Prostate gland (tissue), 2 donors: ENCODE measurements at regions not wholly inside any gene's neighbourhood (a gene's known extent, or its start where the extent isn't known, plus 50 kb on each side); places are given as distances from the start of the nearest gene placed in this dataset.

Source experiments
- DNase-seq: peaks from one replicate; pipeline ENCODE4 v3.0.0-alpha.2; 2019; ENCODE audit warnings: low spot score
- H3K27ac ChIP-seq, 2 donors: fragments of 200-600 bp; sonication (generic); 2 replicates each; pipeline ENCODE4 v1.5.1; 2017 to 2019
- H3K27me3 ChIP-seq: fragments of 200-600 bp; sonication (generic); replicated peaks from 2 replicates; pipeline ENCODE4 v1.5.1; 2019; ENCODE audit not compliant: insufficient read depth
- H3K36me3 ChIP-seq, 2 donors: fragments of 200-600 bp; sonication (generic); 1 replicate in 1 of 2; 2 replicates in 1 of 2; pipeline versions ENCODE4 v1.5.1 to v1.8.1; 2017 to 2019
- H3K4me1 ChIP-seq: fragments of 200-600 bp; sonication (generic); replicated peaks from 2 replicates; pipeline ENCODE4 v1.5.1; 2019
- H3K4me3 ChIP-seq, 2 donors: fragments of 200-600 bp; sonication (generic); 2 replicates each; pipeline ENCODE4 v1.5.1; 2017 to 2019
- H3K9me3 ChIP-seq: fragments of 200-600 bp; sonication (generic); 2 replicates; pipeline ENCODE4 v1.5.1; 2017
- POLR2A ChIP-seq: fragments of 450-650 bp; IDR thresholded peaks from one replicate; pipeline ENCODE4 v1.6.1; 2016; ENCODE audit warnings: antibody characterized with exemption, mild to moderate bottlenecking
- POLR2AphosphoS5 ChIP-seq: sonication (generic); formaldehyde crosslinking; IDR thresholded peaks from one replicate; pipeline ENCODE4 v1.6.1; 2017; ENCODE audit warnings: antibody characterized with exemption
- WGBS: methylation state at CpG from one replicate; pipeline ENCODE4 v1.1.5; 2018; 5-methylcytosine and 5-hydroxymethylcytosine counted together
- intact Hi-C: fragments of 100-400 bp; cut with DNase I; formaldehyde crosslinking; loops from one replicate; pipeline ENCODE4 v1.14.2; 2022
- TF ChIP-seq, protein P1 (sequence below), 4 experiments: fragments of 200-600 bp in 2 of 4; fragments of 450-650 bp in 2 of 4; sonication (generic) in 2 of 4; IDR thresholded peaks; 1 replicate in 3 of 4; 2 replicates in 1 of 4; pipeline ENCODE4 v1.5.1; 2016 to 2019; ENCODE audit warnings: antibody characterized with exemption in 4 of 4, mild to moderate bottlenecking in 2 of 4, moderate library complexity in 2 of 4

GRCh38 chr2:166673986-166674385 lies 179.9 kb upstream of the SCN7A start:
- no peak overlapping the region for H3K27ac ChIP-seq
- intact Hi-C loops = no loop called here
- no peaks in the 10 kb centered on the region for H3K27me3 ChIP-seq
- no peaks in the 10 kb centered on the region for H3K36me3 ChIP-seq
- no peak for DNase-seq
- TF ChIP-seq, protein P1, sequence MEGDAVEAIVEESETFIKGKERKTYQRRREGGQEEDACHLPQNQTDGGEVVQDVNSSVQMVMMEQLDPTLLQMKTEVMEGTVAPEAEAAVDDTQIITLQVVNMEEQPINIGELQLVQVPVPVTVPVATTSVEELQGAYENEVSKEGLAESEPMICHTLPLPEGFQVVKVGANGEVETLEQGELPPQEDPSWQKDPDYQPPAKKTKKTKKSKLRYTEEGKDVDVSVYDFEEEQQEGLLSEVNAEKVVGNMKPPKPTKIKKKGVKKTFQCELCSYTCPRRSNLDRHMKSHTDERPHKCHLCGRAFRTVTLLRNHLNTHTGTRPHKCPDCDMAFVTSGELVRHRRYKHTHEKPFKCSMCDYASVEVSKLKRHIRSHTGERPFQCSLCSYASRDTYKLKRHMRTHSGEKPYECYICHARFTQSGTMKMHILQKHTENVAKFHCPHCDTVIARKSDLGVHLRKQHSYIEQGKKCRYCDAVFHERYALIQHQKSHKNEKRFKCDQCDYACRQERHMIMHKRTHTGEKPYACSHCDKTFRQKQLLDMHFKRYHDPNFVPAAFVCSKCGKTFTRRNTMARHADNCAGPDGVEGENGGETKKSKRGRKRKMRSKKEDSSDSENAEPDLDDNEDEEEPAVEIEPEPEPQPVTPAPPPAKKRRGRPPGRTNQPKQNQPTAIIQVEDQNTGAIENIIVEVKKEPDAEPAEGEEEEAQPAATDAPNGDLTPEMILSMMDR (IDR thresholded peaks at IDR 0.05) = no peak
- TF ChIP-seq POLR2A (no peak), POLR2AphosphoS5 (no peak)
- no peaks in the 10 kb centered on the region for H3K9me3 ChIP-seq
- H3K4me3 ChIP-seq = no peak overlapping the region
- H3K4me1 ChIP-seq = no peaks in the 10 kb centered on the region

GRCh38 chr2:166671801-166672200 lies 177.8 kb upstream of the SCN7A start:
- Histone ChIP-seq H3K27ac (no peak overlapping the region), H3K36me3 (no peaks in the 10 kb centered on the region), H3K27me3 (no peaks in the 10 kb centered on the region), H3K4me1 (no peaks in the 10 kb centered on the region), H3K4me3 (no peak overlapping the region), H3K9me3 (no peaks in the 10 kb centered on the region)
- no peak for DNase-seq
- WGBS = 27% methylated on average over 1 of the region's 1 CpG
- intact Hi-C loops = no loop called here
- TF ChIP-seq POLR2A (no peak), POLR2AphosphoS5 (no peak)
- TF ChIP-seq, protein P1 (IDR thresholded peaks at IDR 0.05) = no peak

- Histone ChIP-seq H3K4me1 (no peaks in the 10 kb centered on the region), H3K4me3 (no peak overlapping the region), H3K36me3 (no peaks in the 10 kb centered on the region), H3K27me3 (no peaks in the 10 kb centered on the region), H3K27ac (no peak overlapping the region), H3K9me3 (no peaks in the 10 kb centered on the region)
- intact Hi-C loops = no loop called here
- no peak for DNase-seq
- TF ChIP-seq POLR2A (no peak), POLR2AphosphoS5 (no peak)
- TF ChIP-seq, protein P1 (IDR thresholded peaks at IDR 0.05) = no peak
- WGBS = 3% methylated on average over 2 of the region's 2 CpGs
Observed at GRCh38 chr2:166671235-166671634, 177.2 kb upstream of the SCN7A start.

DNA sequence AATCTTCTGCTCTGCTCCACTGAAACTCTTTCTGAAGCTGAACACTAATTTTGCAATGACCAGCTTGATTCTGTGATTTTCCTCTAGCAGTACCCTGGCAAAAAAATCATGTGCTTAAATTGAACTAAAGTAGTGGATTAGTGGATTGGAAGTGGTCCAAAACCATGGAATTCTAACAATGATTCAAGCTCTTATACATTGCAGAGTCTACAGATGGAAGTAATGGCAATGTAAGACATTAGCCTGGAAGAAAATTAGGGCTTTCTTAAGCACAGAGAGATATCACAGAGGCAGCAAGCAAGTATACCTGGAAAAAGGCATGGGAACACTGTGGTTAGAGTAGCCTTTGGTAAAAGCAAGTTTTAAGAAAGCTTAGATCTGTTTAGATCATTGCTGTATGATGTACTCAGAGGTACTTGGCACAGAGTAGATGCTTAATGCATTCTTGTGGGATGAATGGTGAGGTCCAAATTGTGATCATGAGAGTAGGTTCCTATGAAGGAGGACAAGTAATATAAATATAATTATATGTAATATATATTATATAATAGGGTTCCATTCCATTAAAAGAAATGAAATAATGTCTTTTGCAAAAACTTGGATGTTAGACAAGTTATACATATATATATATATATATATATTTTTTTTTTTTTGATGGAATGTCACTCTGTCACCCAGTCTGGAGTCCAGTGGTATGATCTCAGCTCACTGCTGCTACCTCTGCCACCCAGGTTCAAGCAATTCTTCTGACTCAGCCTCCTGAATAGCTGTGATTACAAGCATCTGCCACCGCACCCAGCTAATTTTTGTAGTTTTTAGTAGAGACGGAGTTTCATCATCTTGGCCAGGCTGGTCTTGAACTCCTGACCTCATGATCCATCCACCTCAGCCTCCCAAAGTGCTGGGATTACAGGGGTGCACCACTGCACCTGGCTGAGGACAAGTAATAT lies 172.2 kb upstream of the SCN7A start:
- intact Hi-C loops = no loop called here
- no peaks in the 10 kb centered on the region for H3K4me1 ChIP-seq
- H3K36me3 ChIP-seq = no peaks in the 10 kb centered on the region
- WGBS = 94% methylated on average over 2 of the region's 2 CpGs
- H3K4me3 ChIP-seq = no peak overlapping the region
- no peaks in the 10 kb centered on the region for H3K9me3 ChIP-seq
- TF ChIP-seq POLR2A (no peak), POLR2AphosphoS5 (no peak)
- TF ChIP-seq, protein P1 (IDR thresholded peaks at IDR 0.05) = no peak
- H3K27ac ChIP-seq = no peak overlapping the region
- DNase-seq = no peak
- H3K27me3 ChIP-seq = no peaks in the 10 kb centered on the region

- intact Hi-C loops = no loop called here
- no peaks in the 10 kb centered on the region for H3K27me3 ChIP-seq
- DNase-seq = no peak
- no peak overlapping the region for H3K4me3 ChIP-seq
- no peak overlapping the region for H3K27ac ChIP-seq
- TF ChIP-seq, protein P1 (IDR thresholded peaks at IDR 0.05) = no peak
- TF ChIP-seq POLR2AphosphoS5 = no peak
- no peak for TF ChIP-seq POLR2A
- H3K36me3 ChIP-seq = no peaks in the 10 kb centered on the region
- H3K4me1 ChIP-seq = no peaks in the 10 kb centered on the region
- WGBS = 66% methylated on average over 3 of the region's 3 CpGs
- H3K9me3 ChIP-seq = no peaks in the 10 kb centered on the region
Observed at GRCh38 chr2:166661824-166662223, 167.8 kb upstream of the SCN7A start.
